Activated CD4-positive, alpha-beta T cell treated with anti-CD3 and anti-CD28 coated beads, Interleukin-2, Interleukin-4, amounts not matched to agents 100 ng/mL and 50 ng/mL, durations not matched to agents 16 hours and 8 hours (primary cell): ENCODE measurements at regions not wholly inside any gene's neighbourhood (a gene's known extent, or its start where the extent isn't known, plus 50 kb on each side); places are given as distances from the start of the nearest gene placed in this dataset.
"Not testable (repeated sequence)": the region's sequence is repeated elsewhere in the genome, so short reads cannot be mapped to it uniquely, and the experiment has no call there.

Source experiments
- DNase-seq: peaks from one replicate; pipeline ENCODE4 v3.0.0-alpha.2; 2020; ENCODE audit warnings: low spot score

DNA sequence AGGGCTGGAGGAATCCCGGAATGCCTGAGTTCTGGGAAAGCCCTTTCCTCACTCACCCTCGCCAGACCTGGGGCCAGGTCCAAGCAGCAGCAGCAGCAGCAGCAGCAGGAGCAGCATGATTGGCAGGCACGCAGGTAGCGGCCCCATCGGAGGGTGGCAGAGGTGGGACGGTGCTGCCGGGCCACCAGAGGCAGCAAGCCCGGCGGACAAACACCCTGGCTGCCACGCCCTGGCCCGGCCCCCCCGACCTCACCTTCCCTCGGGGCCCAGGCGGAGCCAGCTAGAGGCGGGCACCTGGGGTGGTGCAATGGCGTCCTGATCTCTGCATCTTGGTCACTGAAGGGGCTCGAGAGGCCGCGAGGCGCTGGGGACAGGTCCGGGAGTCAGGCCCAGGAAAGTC lies 122.4 kb downstream of the LAT start:
- DNase-seq: no peak

DNA sequence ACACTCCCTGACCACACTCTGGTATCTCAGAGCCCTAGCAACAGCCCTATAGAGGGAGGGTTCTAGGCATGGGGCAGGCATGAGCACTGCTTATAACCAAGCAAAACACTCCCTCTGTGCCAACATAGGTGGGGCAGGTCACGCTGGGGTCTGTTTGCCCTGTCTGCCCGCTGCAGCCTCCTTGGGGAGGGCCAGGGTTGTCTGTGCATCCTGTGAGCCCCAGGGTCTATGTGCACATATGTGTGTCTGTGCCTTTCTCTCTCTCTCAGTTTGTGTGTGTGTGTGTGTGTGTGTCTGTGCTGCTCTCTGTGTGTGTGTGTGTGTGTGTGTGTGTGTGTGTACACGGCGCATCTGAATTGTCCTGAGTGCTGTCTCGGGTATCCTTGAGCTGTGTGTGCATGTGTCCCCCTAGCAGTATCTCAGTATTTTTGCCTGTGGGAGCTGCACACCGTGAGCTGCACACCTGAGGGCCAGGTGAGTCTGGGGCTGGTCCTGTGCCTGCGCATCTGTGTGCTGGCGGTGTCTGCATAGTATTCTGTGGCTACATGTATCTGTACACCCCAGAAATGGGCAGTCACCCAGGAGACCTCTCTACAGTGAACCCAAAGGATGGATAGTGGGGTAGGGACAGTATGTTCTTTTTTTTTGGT lies 121.5 kb downstream of the LAT start:
- DNase-seq: not testable (repeated sequence)

- not testable (repeated sequence) for DNase-seq
These were observed 119.7 kb downstream of the LAT start for GRCh38 chr16:29104600-29104999.

DNA sequence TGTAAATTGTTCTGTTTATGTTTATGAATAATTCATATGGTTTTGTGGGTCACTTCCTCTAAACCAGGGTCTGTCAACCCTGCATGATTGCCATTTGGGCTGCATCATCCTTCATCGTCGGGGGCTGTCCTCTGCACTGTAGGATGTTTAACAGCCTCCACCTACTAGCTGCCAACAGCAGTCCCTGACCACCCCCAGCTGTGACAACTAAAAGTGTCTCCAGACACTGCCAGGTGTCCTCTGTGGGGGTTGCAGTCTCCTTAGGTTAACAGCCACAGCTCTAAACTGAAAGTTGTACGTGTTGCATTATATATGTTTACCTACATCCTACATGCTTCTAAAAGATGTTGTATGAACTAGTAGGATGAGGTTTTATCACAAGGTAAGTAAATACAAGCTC lies 113.1 kb downstream of the LAT start:
- not testable (repeated sequence) for DNase-seq

DNA sequence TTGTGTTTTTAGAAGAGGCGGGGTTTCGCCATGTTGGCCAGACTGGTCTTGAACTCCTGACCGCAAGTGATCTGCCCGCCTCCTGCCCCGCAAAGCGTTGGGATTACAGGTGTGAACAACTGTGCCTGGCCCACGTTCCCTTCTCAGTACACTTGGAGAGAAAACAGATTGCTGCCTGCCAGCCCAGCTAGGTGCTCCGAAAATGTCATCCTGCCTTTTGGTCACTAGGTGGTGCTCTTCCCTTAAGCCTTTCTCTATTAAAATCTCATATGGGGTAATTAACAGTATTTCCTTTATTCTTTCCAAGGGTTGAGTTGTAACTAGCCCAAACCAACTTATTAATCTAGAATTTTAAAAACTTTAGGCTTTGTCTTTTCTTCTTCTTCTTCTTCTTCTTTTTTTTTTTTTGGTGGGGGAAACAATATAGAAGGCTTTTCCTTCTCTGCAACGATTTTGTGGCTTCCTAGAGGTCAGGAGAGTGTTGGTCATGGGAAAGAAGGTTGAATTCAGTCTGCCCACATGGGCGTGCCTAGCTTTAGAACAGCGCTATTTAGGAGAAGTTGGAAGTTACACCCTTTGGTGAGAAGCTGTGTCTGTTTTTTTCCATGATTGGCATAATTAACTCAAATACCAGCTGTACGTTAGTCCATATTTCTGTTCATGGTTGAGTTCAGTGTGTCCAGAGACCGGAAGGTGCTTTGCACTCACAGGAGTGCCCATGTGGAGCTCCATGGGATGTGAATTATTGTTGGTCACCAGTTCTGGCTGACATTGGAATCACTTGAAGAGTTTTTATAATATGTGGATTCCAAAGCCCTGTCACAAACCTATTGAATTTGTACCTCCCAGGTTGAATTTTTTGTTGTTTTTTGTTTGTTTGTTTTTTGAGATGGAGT lies 110.1 kb downstream of the LAT start:
- DNase-seq: not testable (repeated sequence)

DNA sequence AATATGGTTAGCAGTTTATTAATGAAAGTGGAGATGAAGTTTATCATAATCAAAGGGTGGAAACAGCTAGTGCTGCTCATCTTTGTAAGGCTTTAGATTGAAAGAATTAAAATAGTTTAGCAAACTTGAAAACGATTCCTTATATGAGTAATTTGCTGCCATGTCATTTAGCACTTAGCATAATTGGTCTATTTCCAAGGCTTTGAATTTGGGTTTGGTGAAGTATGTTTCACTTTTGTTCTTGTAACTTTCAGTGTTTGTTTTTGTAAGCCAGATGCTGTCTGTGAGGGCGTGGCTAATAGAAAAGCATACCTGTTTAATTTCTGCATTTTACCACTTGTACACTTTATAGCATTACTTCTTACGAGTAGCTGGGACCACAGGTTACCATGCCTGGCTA lies 109.5 kb downstream of the LAT start:
- not testable (repeated sequence) for DNase-seq

- not testable (repeated sequence) for DNase-seq
These were observed 104.8 kb downstream of the LAT start for GRCh38 chr16:29089679-29090078.

DNA sequence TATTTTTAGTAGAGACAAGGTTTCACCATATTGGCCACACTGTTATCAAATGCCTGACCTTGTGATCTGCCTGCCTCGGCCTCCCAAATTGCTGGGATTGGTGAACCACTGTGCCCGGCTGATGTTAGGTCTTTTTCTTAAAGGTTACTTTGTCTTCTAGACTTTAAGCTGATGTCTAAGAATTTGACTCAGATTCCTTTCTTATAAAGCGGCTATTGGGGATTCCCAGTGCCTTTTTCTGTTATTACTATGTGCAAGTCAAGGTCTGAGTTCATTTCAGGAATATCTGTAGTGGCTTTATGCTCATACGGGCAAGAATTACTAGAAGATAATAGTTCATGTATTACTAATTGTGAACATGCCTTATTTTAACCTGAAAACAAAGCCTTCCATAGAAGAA lies 102.8 kb downstream of the LAT start:
- peak; percentile 54 for DNase-seq

- DNase-seq: not testable (repeated sequence)
These were observed 97.2 kb downstream of the LAT start for GRCh38 chr16:29081829-29082639.

GRCh38 chr16:29074554-29075402 lies 89.9 kb downstream of the LAT start:
- DNase-seq: peak; percentile 39

DNA sequence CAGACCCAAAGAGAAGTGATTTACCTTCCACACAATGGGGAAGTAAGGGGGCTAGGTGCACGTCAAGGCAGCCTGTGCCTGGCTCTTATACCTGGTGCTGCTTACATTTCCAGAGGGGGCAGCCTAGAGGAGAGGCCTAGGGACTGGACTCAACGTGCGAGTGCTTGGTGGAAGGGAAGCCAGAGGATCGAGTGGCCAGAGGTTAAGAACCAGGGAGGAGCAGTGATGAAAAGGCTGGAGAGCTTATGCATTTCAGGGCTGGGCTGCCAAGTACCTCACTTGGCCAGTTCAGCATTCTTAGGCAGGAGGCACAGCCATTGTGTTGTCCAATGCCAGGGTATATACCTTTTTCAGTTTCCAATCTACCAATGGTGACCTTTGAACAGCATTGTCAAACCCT lies 77.4 kb downstream of the LAT start:
- not testable (repeated sequence) for DNase-seq

DNA sequence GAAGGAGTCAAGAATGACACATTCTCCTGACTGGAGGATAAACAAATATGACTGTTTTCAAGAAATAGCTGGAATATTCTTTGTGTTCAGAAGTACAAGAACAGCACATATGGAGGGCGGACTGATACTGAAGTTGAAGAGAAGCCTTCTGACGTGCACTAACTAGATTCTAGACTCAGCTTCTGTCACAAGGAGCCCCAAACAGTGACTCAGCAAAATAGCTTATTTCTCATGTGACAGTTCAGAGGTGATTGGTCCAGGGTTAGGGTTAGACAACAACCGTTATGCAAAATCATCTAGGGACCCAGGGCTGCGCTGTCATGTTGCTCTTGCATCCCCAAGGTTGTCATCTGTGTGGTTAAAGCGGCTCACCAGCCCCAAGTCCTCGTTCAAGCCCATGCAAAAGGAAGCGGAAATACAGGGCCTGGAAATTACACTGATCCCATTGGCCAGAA lies 76.6 kb downstream of the LAT start:
- DNase-seq: not testable (repeated sequence)

DNA sequence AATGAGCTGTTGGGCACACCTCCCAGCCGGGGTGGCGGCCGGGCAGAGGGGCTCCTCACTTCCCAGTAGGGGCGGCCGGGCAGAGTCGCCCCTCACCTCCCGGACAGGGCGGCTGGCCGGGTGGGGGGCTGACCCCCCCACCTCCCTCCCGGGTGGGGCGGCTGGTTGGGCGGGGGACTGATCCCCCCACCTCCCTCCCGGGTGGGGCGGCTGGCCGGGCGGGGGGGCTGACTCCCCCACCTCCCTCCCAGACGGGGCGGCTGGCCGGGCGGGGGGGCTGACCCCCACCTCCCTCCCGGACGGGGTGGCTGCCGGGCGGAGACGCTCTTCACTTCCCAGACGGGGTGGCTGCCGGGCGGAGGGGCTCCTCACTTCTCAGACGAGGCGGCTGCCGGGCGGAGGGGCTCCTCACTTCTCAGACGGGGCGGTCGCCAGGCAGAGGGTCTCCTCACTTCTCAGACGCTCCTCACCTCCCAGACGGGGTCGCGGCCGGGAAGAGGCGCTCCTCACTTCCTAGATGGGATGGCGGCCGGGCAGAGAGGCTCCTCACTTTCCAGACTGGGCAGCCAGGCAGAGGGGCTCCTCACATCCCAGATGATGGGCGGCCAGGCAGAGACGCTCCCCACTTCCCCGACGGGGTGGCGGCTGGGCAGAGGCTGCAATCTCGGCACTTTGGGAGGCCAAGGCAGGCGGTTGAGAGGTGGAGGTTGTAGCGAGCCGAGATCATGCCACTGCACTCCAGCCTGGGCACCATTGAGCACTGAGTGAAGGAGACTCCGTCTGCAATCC lies 75.4 kb downstream of the LAT start:
- DNase-seq: not testable (repeated sequence)

- not testable (repeated sequence) for DNase-seq
These were observed 74.7 kb downstream of the LAT start for GRCh38 chr16:29059575-29059974.
